ENCODE measurements at regions not wholly inside any gene's neighbourhood (a gene's known extent, or its start where the extent isn't known, plus 50 kb on each side); places are given as distances from the start of the nearest gene placed in this dataset.

DNA sequence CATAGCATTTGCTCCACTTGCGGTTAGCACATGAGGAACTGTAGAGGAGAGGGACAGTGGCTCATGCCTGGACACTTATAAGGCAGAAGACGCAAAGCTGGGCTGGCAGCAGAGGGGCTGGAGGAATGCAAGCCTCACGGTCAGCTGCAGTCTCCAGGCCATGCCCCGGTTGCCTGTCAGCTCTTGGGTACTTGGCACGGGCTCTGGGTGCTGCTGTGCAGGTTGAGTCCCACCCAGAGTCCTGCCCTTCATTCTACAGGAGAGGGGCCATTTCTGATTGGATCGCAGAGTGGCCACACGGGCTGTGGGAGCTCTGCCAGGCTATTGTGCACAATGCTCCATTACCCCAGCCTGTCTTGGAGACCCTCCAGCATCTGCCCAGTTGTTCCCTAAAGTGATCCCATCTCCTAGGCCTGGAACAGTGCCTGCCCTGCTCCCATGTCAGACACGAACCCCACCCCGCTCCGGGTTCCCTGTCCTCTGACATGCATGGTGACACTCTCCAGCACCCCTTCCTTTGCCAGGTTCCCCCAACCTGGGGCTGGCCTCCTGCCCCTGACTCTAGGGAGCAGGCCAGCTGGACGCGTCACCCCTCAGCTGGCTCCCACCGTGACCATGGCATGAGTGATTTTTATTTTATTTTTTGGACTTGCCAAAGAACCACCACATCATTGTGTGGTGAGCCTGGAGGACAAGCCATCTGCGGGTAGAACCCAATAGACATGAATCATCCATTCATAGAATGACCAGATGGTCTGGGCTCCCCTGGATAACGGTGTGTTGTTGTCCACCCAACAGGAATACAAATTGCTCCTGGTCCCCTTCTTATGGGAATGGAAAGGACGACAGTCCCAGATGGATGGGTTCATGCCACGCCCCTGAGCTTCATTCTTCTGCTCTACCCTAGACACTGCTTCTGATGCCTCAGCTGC, 51.0 kb upstream of the KLF13 start:
- DNase-seq (ENCODE audit: low spot score) = no peak

DNA sequence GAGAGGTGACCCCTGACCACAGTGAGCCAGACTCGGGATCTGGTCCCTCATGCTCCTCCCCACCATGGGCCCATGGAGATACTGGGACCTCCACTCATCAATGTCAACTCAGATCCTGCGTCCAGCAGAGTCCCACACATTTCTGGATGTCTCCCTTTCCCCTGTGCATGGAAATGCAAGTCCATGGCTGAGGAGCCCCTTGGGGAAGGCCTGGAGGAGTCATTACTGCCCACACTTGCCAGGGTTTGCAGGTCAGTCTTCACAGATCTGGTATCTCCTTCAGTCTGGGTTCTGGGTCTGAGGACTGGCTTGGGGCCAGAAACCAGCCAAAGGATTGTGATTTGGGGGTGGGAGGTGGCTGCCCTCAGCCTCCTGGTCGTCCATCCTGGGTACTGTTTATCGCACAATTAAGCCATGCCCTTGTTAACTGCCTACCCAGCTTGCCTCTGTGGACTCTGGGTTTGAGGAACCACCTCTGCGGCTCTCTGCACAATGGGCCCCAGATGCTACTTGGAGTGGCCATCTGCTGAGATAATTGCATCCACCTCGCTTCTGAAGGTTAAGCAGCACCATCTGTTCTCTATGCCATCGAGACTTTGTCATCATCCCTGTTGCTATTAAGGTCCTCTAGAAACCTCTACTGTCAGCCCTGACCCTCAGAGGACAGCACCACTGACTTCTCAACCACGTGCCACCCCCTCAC, 49.9 kb upstream of the KLF13 start:
- DNase-seq (ENCODE audit: low spot score) = no peak

All from COLO829 (cell line).